CD8-positive, alpha-beta memory T cell (primary cell): ENCODE measurements at regions not wholly inside any gene's neighbourhood (a gene's known extent, or its start where the extent isn't known, plus 50 kb on each side); places are given as distances from the start of the nearest gene placed in this dataset.

ENCODE experiments used
- CTCF ChIA-PET: fragments of 350-600 bp; sonication (Branson Sonifier 250); formaldehyde crosslinking; loops from one replicate; lab custom pipeline; 2021; ENCODE audit warnings: antibody characterized with exemption; lab: Charles Lee
- POLR2A ChIA-PET: fragments of 350-600 bp; sonication (Branson Sonifier 250); formaldehyde crosslinking; loops from one replicate; lab custom pipeline; 2021; ENCODE audit warnings: antibody characterized with exemption; lab: Charles Lee
- DNase-seq, 5 donors: peaks; one replicate each; pipeline versions ENCODE4 v3.0.0 to v3.0.0-alpha.2; 2020 to 2022; ENCODE audit warnings: mixed read lengths in 1 of 5
- H3K27ac ChIP-seq: one replicate; pipeline ENCODE4 v1.7.0; 2013; ENCODE audit warnings: low read depth, mild to moderate bottlenecking, low read length, moderate library complexity
- H3K27me3 ChIP-seq: 2 replicates; pipeline ENCODE4 v1.7.0; 2013; ENCODE audit warnings: low read length, mild to moderate bottlenecking; ENCODE audit not compliant: insufficient read depth, poor library complexity, severe bottlenecking
- H3K36me3 ChIP-seq: 2 replicates; pipeline ENCODE4 v1.7.0; 2013; ENCODE audit warnings: mild to moderate bottlenecking, low read length, moderate library complexity; ENCODE audit not compliant: insufficient read depth
- H3K4me1 ChIP-seq: 2 replicates; pipeline ENCODE4 v1.7.0; 2013; ENCODE audit warnings: mild to moderate bottlenecking, low read length, moderate library complexity; ENCODE audit not compliant: insufficient read depth
- H3K4me3 ChIP-seq: 2 replicates; pipeline ENCODE4 v1.7.0; 2013; ENCODE audit warnings: mild to moderate bottlenecking, low read length
- H3K9me3 ChIP-seq: 2 replicates; pipeline ENCODE4 v1.7.0; 2013; ENCODE audit warnings: mild to moderate bottlenecking, low read length
- H3K27ac Mint-ChIP-seq, 8 donors: one replicate each; pipeline ENCODE4 v1.8.0; 2020 to 2021; ENCODE audit warnings: mixed read lengths in 8 of 8, mild to moderate bottlenecking in 6 of 8, inconsistent platforms in 3 of 8, moderate library complexity in 3 of 8
- H3K27me3 Mint-ChIP-seq, 2 donors: one replicate each; pipeline ENCODE4 v1.8.0; 2020 to 2021; ENCODE audit warnings: mixed read lengths in 2 of 2, mild to moderate bottlenecking in 1 of 2, moderate library complexity in 1 of 2
- H3K36me3 Mint-ChIP-seq, 3 donors: one replicate each; pipeline ENCODE4 v1.8.0; 2020 to 2021; ENCODE audit warnings: mixed read lengths in 3 of 3, inconsistent platforms in 1 of 3, mild to moderate bottlenecking in 1 of 3
- H3K4me1 Mint-ChIP-seq, 3 donors: one replicate each; pipeline ENCODE4 v1.8.0; 2020 to 2021; ENCODE audit warnings: mixed read lengths in 3 of 3, inconsistent platforms in 1 of 3, mild to moderate bottlenecking in 1 of 3
- H3K4me3 Mint-ChIP-seq, 7 donors: one replicate each; pipeline ENCODE4 v1.8.0; 2020 to 2021; ENCODE audit warnings: mixed read lengths in 7 of 7, mild to moderate bottlenecking in 6 of 7, moderate library complexity in 4 of 7, inconsistent platforms in 2 of 7
- H3K9me3 Mint-ChIP-seq, 5 donors: one replicate each; pipeline ENCODE4 v1.8.0; 2020 to 2022; ENCODE audit warnings: mixed read lengths in 5 of 5, mild to moderate bottlenecking in 3 of 5, moderate library complexity in 2 of 5, inconsistent platforms in 1 of 5

DNA sequence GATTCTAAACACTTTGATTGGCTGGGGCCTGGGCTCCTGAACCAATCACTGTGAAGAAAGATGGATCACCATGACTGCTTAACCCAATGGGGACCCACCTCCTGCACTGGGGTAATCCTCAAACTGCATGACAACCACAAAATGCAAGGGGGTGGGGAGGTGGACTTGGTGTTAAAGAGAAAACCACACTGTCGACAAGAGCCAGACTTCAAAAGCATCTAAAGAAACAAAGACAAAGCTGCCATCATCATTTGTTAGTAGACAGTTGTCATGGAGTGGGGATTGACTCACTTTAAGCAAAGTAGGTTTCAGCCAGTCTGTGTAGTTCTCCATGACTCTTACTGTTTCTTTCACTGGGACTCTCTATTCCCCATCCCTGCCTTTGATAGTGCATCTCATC, 433.8 kb downstream of the PLPP3 start:
- no peaks in the 10 kb centered on the region for H3K27me3 Mint-ChIP-seq
- ChIA-PET CTCF (no interaction called here), POLR2A (no interaction called here)
- H3K27ac Mint-ChIP-seq = no peak overlapping the region
- H3K36me3 Mint-ChIP-seq = no peaks in the 10 kb centered on the region
- peaks cover 0 to 8% (median 4%) of the 10 kb centered on the region in 5 donors for H3K9me3 Mint-ChIP-seq
- Histone ChIP-seq H3K36me3 (no peaks in the 10 kb centered on the region), H3K4me1 (no peaks in the 10 kb centered on the region), H3K27me3 (no peaks in the 10 kb centered on the region), H3K4me3 (no peak overlapping the region), H3K27ac (no peak overlapping the region), H3K9me3 (no peaks in the 10 kb centered on the region)
- no peaks in the 10 kb centered on the region for H3K4me1 Mint-ChIP-seq
- H3K4me3 Mint-ChIP-seq = no peak overlapping the region
- DNase-seq = no peak

DNA sequence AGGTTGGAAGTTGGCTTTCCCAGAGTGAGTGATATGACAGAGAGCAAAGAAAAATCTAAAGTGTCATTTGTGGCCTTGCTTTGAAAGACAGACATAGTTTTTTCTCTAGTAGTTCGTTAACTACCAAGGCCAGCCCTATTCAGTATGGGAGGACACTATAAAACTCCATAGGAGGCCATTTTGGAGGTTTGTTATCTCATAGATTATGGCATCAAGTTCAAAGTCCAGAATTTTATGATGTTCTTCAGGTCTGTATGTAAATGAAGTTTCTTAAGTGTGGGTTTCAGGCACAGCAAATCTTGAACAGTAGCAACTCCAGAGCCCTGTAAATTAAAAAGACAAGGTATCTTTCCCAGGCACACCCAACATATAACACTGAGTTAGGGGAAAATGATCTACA, 437.1 kb downstream of the PLPP3 start:
- H3K9me3 ChIP-seq = no peaks in the 10 kb centered on the region
- H3K4me1 ChIP-seq = no peaks in the 10 kb centered on the region

DNA sequence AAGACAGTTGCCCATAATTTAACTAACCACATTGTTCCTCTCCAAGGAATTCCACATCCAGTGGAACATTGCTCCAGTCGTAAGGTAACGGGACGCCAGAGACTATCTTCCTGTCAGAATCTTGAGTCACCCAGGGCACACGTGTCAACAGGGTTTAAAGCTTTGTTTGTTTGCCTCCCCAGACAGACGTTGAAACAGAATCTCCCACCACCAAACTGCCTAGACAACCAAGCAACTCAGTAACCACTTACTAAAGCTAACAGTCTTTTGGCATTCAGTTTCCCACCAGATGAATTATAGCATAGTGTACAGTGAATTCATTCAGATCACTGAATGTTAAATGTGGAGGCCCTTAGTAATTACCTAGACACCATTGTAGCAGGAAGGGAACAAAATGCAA, 439.5 kb downstream of the PLPP3 start:
- no peaks in the 10 kb centered on the region for H3K36me3 Mint-ChIP-seq

More for the DNA sequence above, 437.1 kb downstream of the PLPP3 start:
- Mint-ChIP-seq H3K4me3 (no peak overlapping the region), H3K27me3 (no peaks in the 10 kb centered on the region), H3K4me1 (no peaks in the 10 kb centered on the region), H3K36me3 (no peaks in the 10 kb centered on the region), H3K9me3 (peaks cover 0 to 8% (median 4%) of the 10 kb centered on the region in 5 donors), H3K27ac (no peak overlapping the region)
- H3K27me3 ChIP-seq = no peaks in the 10 kb centered on the region
- no peaks in the 10 kb centered on the region for H3K36me3 ChIP-seq
- ChIA-PET CTCF (no interaction called here), POLR2A (no interaction called here)
- no peak overlapping the region for H3K4me3 ChIP-seq
- DNase-seq = no peak
- H3K27ac ChIP-seq = no peak overlapping the region

DNA sequence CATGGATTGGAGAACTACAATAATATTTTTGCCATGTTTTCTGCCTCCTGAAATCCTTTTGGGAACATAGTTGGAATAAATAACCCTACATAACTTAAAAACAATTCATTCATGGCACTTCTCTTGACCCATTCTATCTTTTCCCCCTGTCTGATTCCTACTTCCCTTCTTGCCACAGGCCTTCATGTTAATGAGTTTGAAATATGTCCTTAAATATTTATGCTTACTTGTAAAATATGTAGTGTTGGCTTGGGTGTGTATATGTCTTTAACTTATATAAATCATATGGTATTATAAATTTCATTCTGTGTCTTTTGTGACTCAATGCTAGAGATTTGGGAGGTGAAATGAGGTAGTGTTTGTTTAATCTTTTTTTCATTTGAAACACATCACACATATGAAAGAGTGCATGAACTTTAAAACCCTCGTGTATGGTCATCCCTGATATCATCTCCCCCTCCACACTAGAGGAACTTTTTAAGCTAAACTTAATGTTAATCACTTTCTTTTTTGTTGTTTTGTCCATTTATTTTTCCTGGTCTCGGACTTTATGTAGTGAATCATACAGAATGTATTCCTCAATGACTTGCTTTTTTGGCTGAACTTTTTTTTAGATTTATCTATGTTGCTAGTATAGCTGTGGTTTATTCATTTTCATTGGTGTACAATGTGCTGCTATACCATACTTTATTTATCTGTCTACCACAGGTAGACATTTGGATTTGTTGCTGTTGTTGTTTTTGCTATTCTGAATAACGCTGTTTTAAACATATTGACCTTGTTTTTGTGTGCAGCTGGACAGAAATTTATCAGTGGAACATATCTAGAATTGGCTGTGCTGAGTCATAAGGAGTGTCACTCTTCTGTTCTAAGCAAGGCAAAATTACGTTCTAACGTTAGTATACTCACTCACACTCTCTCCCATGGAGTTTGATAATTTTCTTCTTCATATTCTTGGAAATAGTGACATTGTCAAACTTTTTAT, 441.6 kb downstream of the PLPP3 start:
- no peak overlapping the region for H3K4me3 Mint-ChIP-seq
- H3K27me3 Mint-ChIP-seq = no peaks in the 10 kb centered on the region

More for the DNA sequence above, 439.5 kb downstream of the PLPP3 start:
- ChIA-PET CTCF (no interaction called here), POLR2A (no interaction called here)
- Histone ChIP-seq H3K27ac (no peak overlapping the region), H3K9me3 (no peaks in the 10 kb centered on the region), H3K36me3 (no peaks in the 10 kb centered on the region), H3K4me3 (no peak overlapping the region), H3K27me3 (no peaks in the 10 kb centered on the region), H3K4me1 (no peaks in the 10 kb centered on the region)
- Mint-ChIP-seq H3K9me3 (peaks cover 0 to 4% (median 0%) of the 10 kb centered on the region in 5 donors), H3K27ac (no peak overlapping the region), H3K27me3 (no peaks in the 10 kb centered on the region), H3K4me1 (no peaks in the 10 kb centered on the region), H3K4me3 (no peak overlapping the region)
- no peak for DNase-seq

DNA sequence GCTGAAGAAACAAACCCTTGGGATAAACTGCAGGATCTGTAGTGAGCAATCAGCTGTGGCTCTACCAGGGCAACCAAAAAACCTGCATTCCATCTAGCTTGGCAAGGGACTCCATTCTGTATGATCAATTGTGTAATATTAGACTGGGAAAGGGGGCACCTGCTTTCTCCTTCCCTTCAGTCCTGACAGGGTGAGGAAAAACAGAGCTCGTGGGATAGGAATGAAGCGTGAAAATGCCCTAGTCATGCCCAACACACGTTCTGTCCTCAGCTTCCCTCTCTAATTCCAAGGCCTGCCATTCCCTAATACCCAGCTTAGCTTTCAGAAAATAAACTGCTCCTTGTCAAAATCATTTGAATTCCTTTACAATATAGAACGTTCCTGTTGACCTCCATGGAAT, 442.3 kb downstream of the PLPP3 start:
- H3K27ac ChIP-seq = no peak overlapping the region
- no peak overlapping the region for H3K4me3 ChIP-seq
- Mint-ChIP-seq H3K27ac (no peak overlapping the region), H3K4me3 (no peak overlapping the region), H3K4me1 (no peaks in the 10 kb centered on the region), H3K36me3 (no peaks in the 10 kb centered on the region), H3K9me3 (peaks cover 0 to 4% (median 0%) of the 10 kb centered on the region in 5 donors), H3K27me3 (no peaks in the 10 kb centered on the region)
- no peaks in the 10 kb centered on the region for H3K4me1 ChIP-seq
- ChIA-PET POLR2A (no interaction called here), CTCF (no interaction called here)
- no peaks in the 10 kb centered on the region for H3K27me3 ChIP-seq
- DNase-seq = no peak
- no peaks in the 10 kb centered on the region for H3K9me3 ChIP-seq
- H3K36me3 ChIP-seq = no peaks in the 10 kb centered on the region

More for the DNA sequence above, 441.6 kb downstream of the PLPP3 start:
- no peaks in the 10 kb centered on the region for H3K36me3 Mint-ChIP-seq
- H3K9me3 ChIP-seq = no peaks in the 10 kb centered on the region
- no peaks in the 10 kb centered on the region for H3K4me1 Mint-ChIP-seq
- no peak overlapping the region for H3K27ac Mint-ChIP-seq
- no peak for DNase-seq
- no peak overlapping the region for H3K27ac ChIP-seq
- POLR2A ChIA-PET = no interaction called here
- peaks cover 0 to 4% (median 0%) of the 10 kb centered on the region in 5 donors for H3K9me3 Mint-ChIP-seq
- no peaks in the 10 kb centered on the region for H3K4me1 ChIP-seq
- H3K27me3 ChIP-seq = no peaks in the 10 kb centered on the region
- no peaks in the 10 kb centered on the region for H3K36me3 ChIP-seq
- CTCF ChIA-PET = no interaction called here
- no peak overlapping the region for H3K4me3 ChIP-seq

DNA sequence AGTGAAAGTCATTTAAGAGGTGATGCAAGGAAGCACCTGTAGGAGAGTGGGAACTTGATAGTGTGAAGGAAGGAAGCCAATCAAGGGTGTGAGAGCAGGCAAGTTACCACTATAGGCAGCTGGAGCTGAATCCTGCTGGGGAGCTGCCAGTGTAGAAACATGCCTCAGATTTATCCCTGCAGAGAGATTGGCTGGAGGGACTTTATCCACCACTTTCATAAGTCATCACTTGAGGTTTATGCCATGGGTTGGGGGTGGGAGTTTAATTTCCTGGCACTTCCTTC, 443.6 kb downstream of the PLPP3 start:
- no peaks in the 10 kb centered on the region for H3K36me3 ChIP-seq
- no peak for DNase-seq
- peak overlapping the region in 1 of 8 donors; percentile 41 for H3K27ac Mint-ChIP-seq
- ChIA-PET CTCF (no interaction called here), POLR2A (no interaction called here)
- no peaks in the 10 kb centered on the region for H3K9me3 ChIP-seq
- no peaks in the 10 kb centered on the region for H3K36me3 Mint-ChIP-seq
- no peak overlapping the region for H3K4me3 Mint-ChIP-seq
- H3K27ac ChIP-seq = no peak overlapping the region
- no peaks in the 10 kb centered on the region for H3K4me1 ChIP-seq
- no peak overlapping the region for H3K4me3 ChIP-seq
- H3K9me3 Mint-ChIP-seq = peaks cover 0 to 4% (median 0%) of the 10 kb centered on the region in 5 donors
- H3K4me1 Mint-ChIP-seq = no peaks in the 10 kb centered on the region
- no peaks in the 10 kb centered on the region for H3K27me3 ChIP-seq
- no peaks in the 10 kb centered on the region for H3K27me3 Mint-ChIP-seq

DNA sequence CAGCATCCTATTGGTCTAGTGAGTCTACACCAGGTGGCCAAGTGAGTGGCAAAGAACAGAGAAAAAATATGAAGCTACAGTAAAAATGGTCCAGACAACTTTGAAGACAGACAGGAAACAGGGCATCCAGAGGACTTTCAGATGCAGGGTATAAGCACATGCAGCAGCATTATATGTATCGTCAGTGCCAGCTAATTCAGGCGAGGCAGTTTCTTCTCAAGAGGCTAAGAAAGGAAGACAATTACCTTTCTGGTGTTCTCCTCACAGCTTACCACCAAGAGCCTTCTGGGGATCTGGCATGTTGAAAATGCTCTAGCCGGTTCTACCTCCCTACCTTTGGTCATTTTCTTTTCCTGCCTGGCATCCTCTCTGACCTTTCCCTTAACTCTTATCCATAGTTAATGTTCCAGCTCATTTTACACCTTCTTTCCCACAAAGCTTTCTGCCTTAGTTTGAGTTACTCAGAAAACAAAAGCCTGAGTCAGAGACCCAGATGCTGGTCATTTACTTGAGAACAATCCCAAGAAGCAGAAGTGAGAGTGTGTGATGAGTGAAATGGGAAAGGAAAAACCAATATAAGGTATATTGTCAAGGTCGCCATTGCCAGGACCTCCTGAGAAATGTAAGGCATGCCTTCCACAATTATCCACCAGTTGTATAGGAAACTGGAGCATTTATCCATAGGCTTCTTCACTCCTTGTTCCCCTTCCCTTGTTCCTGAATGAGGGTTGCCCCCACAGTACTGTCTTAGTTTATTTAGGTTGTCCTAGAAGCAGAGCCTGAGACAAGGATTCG, 444.1 kb downstream of the PLPP3 start:
- Histone ChIP-seq H3K4me1 (no peaks in the 10 kb centered on the region), H3K9me3 (no peaks in the 10 kb centered on the region), H3K27ac (no peak overlapping the region), H3K36me3 (no peaks in the 10 kb centered on the region), H3K4me3 (no peak overlapping the region), H3K27me3 (no peaks in the 10 kb centered on the region)
- Mint-ChIP-seq H3K9me3 (peaks cover 0 to 4% (median 0%) of the 10 kb centered on the region in 5 donors), H3K27ac (peak overlapping the region in 1 of 8 donors; percentile 41), H3K27me3 (no peaks in the 10 kb centered on the region), H3K4me1 (no peaks in the 10 kb centered on the region), H3K4me3 (no peak overlapping the region), H3K36me3 (no peaks in the 10 kb centered on the region)
- DNase-seq = no peak
- ChIA-PET CTCF (no interaction called here), POLR2A (no interaction called here)
